Mesendoderm (in vitro differentiated cells): ENCODE measurements at regions not wholly inside any gene's neighbourhood (a gene's known extent, or its start where the extent isn't known, plus 50 kb on each side); places are given as distances from the start of the nearest gene placed in this dataset.
"Not testable (repeated sequence)": the region's sequence is repeated elsewhere in the genome, so short reads cannot be mapped to it uniquely, and the experiment has no call there.

Experiments
- DNase-seq: peaks from one replicate; pipeline ENCODE4 v3.0.0; 2013
- H2AK5ac ChIP-seq: 2 replicates; pipeline ENCODE4 v1.6.1; 2013; ENCODE audit warnings: low read length, inconsistent platforms
- H2BK120ac ChIP-seq: 2 replicates; pipeline ENCODE4 v1.6.1; 2013; ENCODE audit warnings: low read depth, mild to moderate bottlenecking, low read length, moderate library complexity, mixed read lengths
- H2BK15ac ChIP-seq: replicated peaks from 2 replicates; pipeline ENCODE4 v1.6.1; 2013; ENCODE audit warnings: low read depth, mild to moderate bottlenecking, moderate library complexity
- H2BK5ac ChIP-seq: 2 replicates; pipeline ENCODE4 v1.6.1; 2013; ENCODE audit warnings: low read length, inconsistent platforms
- H3K18ac ChIP-seq: 2 replicates; pipeline ENCODE4 v1.6.1; 2013; ENCODE audit warnings: mild to moderate bottlenecking, low read length, mixed read lengths
- H3K23ac ChIP-seq: one replicate; pipeline ENCODE4 v1.6.1; 2013; ENCODE audit warnings: low read length
- H3K27ac ChIP-seq: 2 replicates; pipeline ENCODE4 v1.5.1; 2013; ENCODE audit warnings: low read depth, mild to moderate bottlenecking, inconsistent platforms, low read length, moderate library complexity
- H3K27me3 ChIP-seq: 2 replicates; pipeline ENCODE4 v1.6.1; 2013; ENCODE audit warnings: low read length, control low read depth, mild to moderate bottlenecking, inconsistent platforms; ENCODE audit not compliant: insufficient read depth, poor library complexity
- H3K36me3 ChIP-seq: 2 replicates; pipeline ENCODE4 v1.6.1; 2013; ENCODE audit warnings: low read length, inconsistent platforms; ENCODE audit not compliant: control insufficient read depth, insufficient read depth
- H3K4ac ChIP-seq: one replicate; pipeline ENCODE4 v1.6.1; 2013; ENCODE audit warnings: low read depth, mild to moderate bottlenecking, low read length, moderate library complexity
- H3K4me1 ChIP-seq: 2 replicates; pipeline ENCODE4 v1.6.1; 2013; ENCODE audit warnings: low read depth, low read length, inconsistent platforms; ENCODE audit not compliant: control insufficient read depth
- H3K4me2 ChIP-seq: 2 replicates; pipeline ENCODE4 v1.6.1; 2013; ENCODE audit warnings: low read length
- H3K4me3 ChIP-seq: 2 replicates; pipeline ENCODE4 v1.5.1; 2013; ENCODE audit warnings: mild to moderate bottlenecking, low read length
- H3K56ac ChIP-seq: one replicate; pipeline ENCODE4 v1.6.1; 2013; ENCODE audit warnings: low read length
- H3K79me1 ChIP-seq: 2 replicates; pipeline ENCODE4 v1.6.1; 2013; ENCODE audit warnings: low read length, inconsistent platforms
- H3K79me2 ChIP-seq: 2 replicates; pipeline ENCODE4 v1.6.1; 2013; ENCODE audit warnings: mild to moderate bottlenecking, low read length; ENCODE audit not compliant: control insufficient read depth, insufficient read depth
- H3K9ac ChIP-seq: 2 replicates; pipeline ENCODE4 v1.6.1; 2013; ENCODE audit warnings: low read length, inconsistent platforms
- H4K5ac ChIP-seq: one replicate; pipeline ENCODE4 v1.6.1; 2013; ENCODE audit warnings: low read length
- H4K8ac ChIP-seq: one replicate; pipeline ENCODE4 v1.6.1; 2013; ENCODE audit warnings: low read depth, mild to moderate bottlenecking, control low read depth, low read length, moderate library complexity
- WGBS: extraction: QIAGEN DNeasy Blood & Tissue Kit; methylation state at CpG from one replicate; pipeline ENCODE4 v1.1.7; 2013; ENCODE audit warnings: low lambda C conversion rate, missing lambda C conversion rate; ENCODE audit not compliant: insufficient coverage; ENCODE audit errors: extremely low coverage; 5-methylcytosine and 5-hydroxymethylcytosine counted together

DNA sequence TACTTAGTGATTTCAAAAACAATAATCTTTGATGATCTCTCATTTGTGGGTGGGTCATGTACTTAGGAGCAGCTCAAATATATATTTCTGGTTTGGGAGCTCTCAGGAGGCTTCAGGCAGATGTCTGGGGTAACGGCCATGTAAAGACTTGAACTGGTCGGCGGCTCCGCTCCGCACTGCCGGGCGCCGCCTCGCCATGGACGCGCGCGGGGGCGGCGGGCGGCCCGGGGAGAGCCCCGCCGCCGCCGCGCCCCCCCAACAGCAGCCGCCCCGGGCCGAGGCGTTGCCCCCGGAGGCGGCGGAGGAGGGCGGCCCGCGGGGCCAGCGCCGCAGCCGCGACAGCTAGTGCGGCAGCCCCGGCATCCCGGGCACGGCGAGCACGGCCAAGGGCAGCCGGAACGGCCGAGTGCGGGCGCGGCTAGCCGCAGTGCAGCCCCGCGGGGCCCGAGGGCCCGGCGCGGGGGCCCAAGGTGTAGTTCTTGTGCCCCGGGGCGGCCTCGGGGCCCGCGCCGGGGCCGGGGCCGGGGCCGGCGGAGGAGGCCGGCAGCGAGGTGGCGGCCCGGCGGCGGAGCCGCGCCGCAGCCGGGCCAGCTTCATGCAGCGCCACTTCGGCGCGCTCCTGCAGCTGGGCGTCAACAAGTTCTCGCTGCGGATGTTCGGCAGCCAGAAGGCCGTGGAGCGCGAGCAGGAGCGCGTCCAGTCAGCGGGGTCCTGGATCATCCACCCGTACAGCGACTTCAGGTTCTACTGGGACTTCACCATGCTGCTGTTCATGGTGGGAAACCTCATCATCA, 88.1 kb downstream of the GOLGA8T start:
- not testable (repeated sequence) for DNase-seq
- no CpG with 5 or more reads among the region's 91 CpGs for WGBS

DNA sequence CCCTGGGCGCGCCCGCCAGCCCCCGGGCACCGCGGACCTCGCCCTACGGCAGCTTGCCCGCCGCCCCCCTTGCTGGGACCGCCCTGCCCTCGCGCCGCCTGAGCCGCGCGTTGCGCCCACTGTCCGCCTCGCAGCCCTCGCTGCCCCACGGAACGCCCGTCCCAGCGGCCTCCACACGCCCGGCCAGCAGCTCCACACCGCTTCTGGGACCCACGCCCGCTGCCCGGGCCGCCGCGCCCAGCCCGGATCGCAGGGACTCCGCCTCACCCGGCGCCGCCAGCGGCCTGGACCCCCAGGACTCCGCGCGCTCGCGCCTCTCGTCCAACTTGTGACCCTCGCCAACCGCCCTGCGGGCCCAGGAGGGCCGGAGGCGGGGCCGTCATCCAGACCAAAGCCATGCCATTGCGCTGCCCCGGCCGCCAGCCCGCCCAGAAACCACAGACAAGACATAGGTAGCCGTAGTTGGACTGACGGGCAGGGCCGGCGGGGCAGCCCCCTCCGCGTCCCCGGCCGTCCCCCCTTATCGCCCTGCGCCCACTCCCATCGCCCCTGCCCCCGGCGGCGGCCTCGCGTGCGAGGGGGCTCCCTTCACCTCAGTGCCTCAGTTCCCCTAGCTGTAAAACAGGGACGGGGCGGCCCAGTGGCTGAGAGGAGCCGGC, 90.5 kb downstream of the GOLGA8T start:
- not testable (repeated sequence) for H4K8ac ChIP-seq, H2BK15ac ChIP-seq, H2BK5ac ChIP-seq, H3K23ac ChIP-seq, H2AK5ac ChIP-seq, H3K4me1 ChIP-seq, H3K9ac ChIP-seq, H3K27ac ChIP-seq, H2BK120ac ChIP-seq, H3K36me3 ChIP-seq, H3K56ac ChIP-seq, H3K18ac ChIP-seq, H3K4me3 ChIP-seq, H3K79me1 ChIP-seq, H4K5ac ChIP-seq, H3K4ac ChIP-seq, H3K27me3 ChIP-seq, DNase-seq, H3K4me2 ChIP-seq, H3K79me2 ChIP-seq
- WGBS: no CpG with 5 or more reads among the region's 77 CpGs

More for the DNA sequence above, 88.1 kb downstream of the GOLGA8T start:
- not testable (repeated sequence) for H3K4me3 ChIP-seq, H2BK15ac ChIP-seq, H3K9ac ChIP-seq, H2AK5ac ChIP-seq, H3K27me3 ChIP-seq, H3K4ac ChIP-seq, H3K36me3 ChIP-seq, H3K23ac ChIP-seq, H3K4me1 ChIP-seq, H3K79me1 ChIP-seq, H3K4me2 ChIP-seq, H3K79me2 ChIP-seq, H3K27ac ChIP-seq, H2BK5ac ChIP-seq, H2BK120ac ChIP-seq, H4K5ac ChIP-seq, H3K56ac ChIP-seq, H4K8ac ChIP-seq, H3K18ac ChIP-seq

GRCh38 chr15:30261432-30262141, 126.7 kb downstream of the GOLGA8T start:
- H3K9ac ChIP-seq, H3K23ac ChIP-seq, H3K18ac ChIP-seq, H2BK5ac ChIP-seq, H3K79me1 ChIP-seq, H4K8ac ChIP-seq, H3K27ac ChIP-seq, H2BK120ac ChIP-seq, H3K4ac ChIP-seq, H3K4me1 ChIP-seq, H3K4me3 ChIP-seq, H2BK15ac ChIP-seq, H3K4me2 ChIP-seq, H3K27me3 ChIP-seq, H2AK5ac ChIP-seq, H3K56ac ChIP-seq, DNase-seq, H4K5ac ChIP-seq, H3K79me2 ChIP-seq, H3K36me3 ChIP-seq: not testable (repeated sequence)
- no CpG with 5 or more reads among the region's 23 CpGs for WGBS

GRCh38 chr15:30262142-30262460, 127.2 kb downstream of the GOLGA8T start:
- H4K5ac ChIP-seq, H2AK5ac ChIP-seq, H3K4me3 ChIP-seq, H3K4ac ChIP-seq, H3K9ac ChIP-seq, H2BK5ac ChIP-seq, H3K79me2 ChIP-seq, H3K23ac ChIP-seq, DNase-seq, H3K56ac ChIP-seq, H3K36me3 ChIP-seq, H3K27me3 ChIP-seq, H3K4me2 ChIP-seq, H4K8ac ChIP-seq, H3K18ac ChIP-seq, H2BK120ac ChIP-seq, H3K79me1 ChIP-seq, H3K27ac ChIP-seq, H2BK15ac ChIP-seq, H3K4me1 ChIP-seq: not testable (repeated sequence)
- WGBS: no CpG with 5 or more reads among the region's 14 CpGs

GRCh38 chr15:30264000-30264399, 129.1 kb downstream of the GOLGA8T start:
- H3K9ac ChIP-seq, H3K23ac ChIP-seq, H2BK5ac ChIP-seq, H3K56ac ChIP-seq, H4K5ac ChIP-seq, H3K36me3 ChIP-seq, DNase-seq, H2AK5ac ChIP-seq, H3K4me2 ChIP-seq, H3K18ac ChIP-seq, H2BK120ac ChIP-seq, H3K4ac ChIP-seq, H3K27ac ChIP-seq, H3K4me1 ChIP-seq, H2BK15ac ChIP-seq, H3K79me2 ChIP-seq, H4K8ac ChIP-seq, H3K4me3 ChIP-seq, H3K79me1 ChIP-seq, H3K27me3 ChIP-seq: not testable (repeated sequence)
- no CpG with 5 or more reads among the region's 4 CpGs for WGBS
